ENCODE measurements at regions not wholly inside any gene's neighbourhood (a gene's known extent, or its start where the extent isn't known, plus 50 kb on each side); places are given as distances from the start of the nearest gene placed in this dataset.

DNA sequence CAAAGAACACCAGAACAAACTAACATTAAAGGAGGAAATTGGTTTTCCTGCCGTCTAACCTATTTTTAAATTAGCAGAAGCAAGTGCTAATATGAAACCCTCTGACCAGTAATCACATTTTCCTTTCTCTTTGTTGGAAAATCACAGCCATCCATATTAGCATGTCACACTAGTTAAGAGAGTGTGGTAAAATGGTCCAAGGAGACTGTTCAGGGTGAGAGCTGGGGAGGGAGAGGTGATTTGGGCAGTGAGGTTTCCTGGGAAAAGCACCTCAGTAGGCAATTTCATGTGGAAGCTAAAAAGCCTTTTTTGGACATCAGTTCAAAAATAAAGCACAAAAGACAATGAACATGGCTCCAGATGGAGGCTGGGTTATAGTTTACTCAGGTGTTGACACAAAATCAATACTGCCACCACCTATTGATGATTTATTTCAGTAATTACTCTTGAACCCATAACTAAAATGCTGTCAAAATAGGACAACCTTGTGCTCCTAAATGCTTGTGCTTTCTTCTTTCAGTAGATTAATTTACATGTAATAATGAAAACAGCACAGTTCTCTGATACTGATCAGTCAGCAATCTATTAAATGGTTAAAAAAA lies 333.2 kb downstream of the SAMD5 start:
- Mint-ChIP-seq H3K27ac (no peak overlapping the region), H3K9me3 (peaks cover 18% of the 10 kb centered on the region), H3K27me3 (ENCODE audit: low read depth) (no peaks in the 10 kb centered on the region), H3K4me1 (peaks cover 9% of the 10 kb centered on the region), H3K4me3 (no peak overlapping the region), H3K36me3 (peaks cover 7% of the 10 kb centered on the region)
- TF ChIP-seq, protein P1, sequence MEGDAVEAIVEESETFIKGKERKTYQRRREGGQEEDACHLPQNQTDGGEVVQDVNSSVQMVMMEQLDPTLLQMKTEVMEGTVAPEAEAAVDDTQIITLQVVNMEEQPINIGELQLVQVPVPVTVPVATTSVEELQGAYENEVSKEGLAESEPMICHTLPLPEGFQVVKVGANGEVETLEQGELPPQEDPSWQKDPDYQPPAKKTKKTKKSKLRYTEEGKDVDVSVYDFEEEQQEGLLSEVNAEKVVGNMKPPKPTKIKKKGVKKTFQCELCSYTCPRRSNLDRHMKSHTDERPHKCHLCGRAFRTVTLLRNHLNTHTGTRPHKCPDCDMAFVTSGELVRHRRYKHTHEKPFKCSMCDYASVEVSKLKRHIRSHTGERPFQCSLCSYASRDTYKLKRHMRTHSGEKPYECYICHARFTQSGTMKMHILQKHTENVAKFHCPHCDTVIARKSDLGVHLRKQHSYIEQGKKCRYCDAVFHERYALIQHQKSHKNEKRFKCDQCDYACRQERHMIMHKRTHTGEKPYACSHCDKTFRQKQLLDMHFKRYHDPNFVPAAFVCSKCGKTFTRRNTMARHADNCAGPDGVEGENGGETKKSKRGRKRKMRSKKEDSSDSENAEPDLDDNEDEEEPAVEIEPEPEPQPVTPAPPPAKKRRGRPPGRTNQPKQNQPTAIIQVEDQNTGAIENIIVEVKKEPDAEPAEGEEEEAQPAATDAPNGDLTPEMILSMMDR (IDR thresholded peaks at IDR 0.05; ENCODE audit: unreplicated experiment): no peak
- DNase-seq (ENCODE audit: low spot score in 2 of 2, unreplicated experiment in 2 of 2): no peak

DNA sequence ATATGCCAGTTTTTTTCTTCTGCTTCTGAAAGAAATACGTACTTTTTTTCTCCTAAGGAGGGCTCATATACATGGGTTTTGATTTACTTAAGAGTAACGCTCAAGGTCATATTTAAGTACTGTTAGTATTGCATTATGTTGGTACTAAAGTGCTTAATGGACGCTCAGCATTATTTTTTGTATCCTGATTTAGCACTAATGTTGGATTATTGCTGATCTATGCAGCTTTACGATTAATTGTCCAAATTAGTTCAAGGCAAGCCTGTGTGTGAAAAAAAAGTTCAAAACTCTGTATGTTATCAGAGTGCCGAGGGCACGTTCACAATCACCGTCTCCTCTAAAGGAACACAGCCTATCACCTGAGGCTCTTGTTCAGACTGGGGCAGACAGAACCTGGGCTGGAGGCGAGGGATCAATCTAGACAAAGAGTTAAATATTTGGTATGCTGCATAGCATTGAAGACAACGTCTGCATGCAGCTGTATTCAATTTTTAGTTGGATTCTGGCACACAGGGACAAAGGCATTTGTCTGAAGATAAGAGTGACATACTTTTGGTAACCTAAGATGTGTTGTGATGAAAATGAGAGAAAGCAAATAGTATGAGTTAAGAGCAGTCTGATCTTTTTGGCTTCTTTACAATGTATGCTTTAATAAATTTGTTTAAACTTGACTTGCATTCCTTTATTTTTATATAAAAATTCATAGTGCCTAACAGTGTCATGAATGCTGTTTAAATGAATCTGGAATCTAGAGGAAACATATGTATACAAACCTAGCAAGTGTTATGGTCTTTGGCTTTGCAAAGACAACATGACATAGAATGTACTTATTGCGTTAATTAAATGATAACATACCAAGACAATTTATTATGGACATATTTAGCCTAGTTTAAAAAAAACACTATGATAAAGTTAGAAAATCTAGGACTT lies 341.2 kb downstream of the SAMD5 start:
- Mint-ChIP-seq H3K4me1 (peaks cover 23% of the 10 kb centered on the region), H3K27me3 (ENCODE audit: low read depth) (no peaks in the 10 kb centered on the region), H3K9me3 (peaks cover 9% of the 10 kb centered on the region), H3K4me3 (no peak overlapping the region), H3K36me3 (peaks cover 4% of the 10 kb centered on the region), H3K27ac (peak overlapping the region; percentile 75)
- TF ChIP-seq, protein P1 (IDR thresholded peaks at IDR 0.05; ENCODE audit: unreplicated experiment): no peak
- no peak for DNase-seq (ENCODE audit: low spot score in 2 of 2, unreplicated experiment in 2 of 2)

DNA sequence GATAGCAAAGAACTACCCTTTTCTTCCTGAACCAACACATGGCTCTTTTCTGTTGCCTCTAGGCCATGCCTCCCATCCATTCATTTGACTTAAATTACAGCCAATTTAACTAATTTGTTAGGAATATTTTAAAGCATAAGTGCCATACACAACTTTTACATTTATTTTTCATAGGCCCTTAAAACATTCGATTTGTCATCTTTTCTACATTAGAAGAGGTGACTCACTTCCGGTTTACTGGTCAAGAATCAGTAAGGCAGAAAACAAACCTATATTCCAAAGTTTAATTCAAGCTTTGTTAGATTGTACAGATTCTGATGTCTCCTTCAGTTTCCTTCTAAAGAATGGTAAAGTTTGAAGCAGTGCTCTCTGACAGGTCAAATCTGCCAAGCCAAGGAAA lies 344.3 kb downstream of the SAMD5 start:
- Mint-ChIP-seq H3K27ac (no peak overlapping the region), H3K4me1 (peaks cover 23% of the 10 kb centered on the region), H3K36me3 (no peaks in the 10 kb centered on the region), H3K9me3 (no peaks in the 10 kb centered on the region), H3K4me3 (no peak overlapping the region), H3K27me3 (ENCODE audit: low read depth) (no peaks in the 10 kb centered on the region)
- no peak for DNase-seq (ENCODE audit: low spot score in 2 of 2, unreplicated experiment in 2 of 2)
- TF ChIP-seq, protein P1 (IDR thresholded peaks at IDR 0.05; ENCODE audit: unreplicated experiment): no peak

DNA sequence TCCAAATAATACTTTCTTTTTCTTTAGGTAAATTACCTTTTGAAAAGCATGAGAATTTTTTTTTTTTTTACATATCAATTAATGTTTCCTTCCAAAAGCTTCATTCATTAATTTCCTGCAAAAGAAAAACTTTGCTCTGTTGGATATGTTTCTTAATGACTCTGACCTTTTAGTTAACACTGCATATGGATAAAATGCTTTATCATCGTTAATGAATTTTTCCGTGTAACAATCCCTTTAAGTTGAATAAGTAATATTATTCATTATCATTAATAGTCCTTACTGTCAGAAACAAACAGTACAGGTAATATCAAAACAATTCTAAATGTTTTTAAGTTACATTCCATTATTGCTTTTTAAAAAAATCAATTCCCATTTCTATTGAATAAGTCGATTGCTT lies 345.1 kb downstream of the SAMD5 start:
- Mint-ChIP-seq H3K4me3 (no peak overlapping the region), H3K36me3 (no peaks in the 10 kb centered on the region), H3K27ac (no peak overlapping the region), H3K27me3 (ENCODE audit: low read depth) (no peaks in the 10 kb centered on the region), H3K9me3 (no peaks in the 10 kb centered on the region), H3K4me1 (peaks cover 17% of the 10 kb centered on the region)
- DNase-seq (ENCODE audit: low spot score in 2 of 2, unreplicated experiment in 2 of 2): no peak
- TF ChIP-seq, protein P1 (IDR thresholded peaks at IDR 0.05; ENCODE audit: unreplicated experiment): no peak

DNA sequence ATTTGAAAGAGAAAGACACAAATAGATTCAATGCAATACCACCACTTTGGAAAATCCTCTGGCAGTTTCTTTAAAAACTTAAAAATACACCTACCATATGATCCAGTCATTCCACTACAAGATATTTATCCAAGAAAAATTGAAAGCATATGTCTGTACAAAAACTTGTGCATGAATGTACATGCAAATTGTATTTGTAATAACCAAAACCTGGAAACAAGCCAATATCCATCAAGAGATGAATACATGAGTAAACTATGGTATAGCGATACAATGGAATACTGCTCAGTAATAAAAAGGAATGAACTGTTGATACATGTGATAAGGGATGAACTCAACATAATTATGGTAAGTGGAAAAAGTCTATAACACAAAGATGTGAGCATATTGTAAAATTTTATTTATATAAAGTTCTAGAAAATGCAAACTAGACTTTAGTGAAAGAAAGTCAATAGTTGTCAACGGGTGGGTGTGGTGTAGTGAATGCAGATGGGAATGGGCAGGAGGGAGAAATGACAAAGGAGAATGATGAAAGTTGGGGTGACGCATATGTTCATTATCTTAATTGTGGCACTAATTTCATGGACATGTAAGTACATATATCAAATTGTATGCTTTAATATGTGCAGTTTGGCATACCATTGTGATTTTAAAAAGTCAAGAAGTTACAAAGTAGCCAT lies 347.5 kb downstream of the SAMD5 start:
- TF ChIP-seq, protein P1 (IDR thresholded peaks at IDR 0.05; ENCODE audit: unreplicated experiment): no peak
- Mint-ChIP-seq H3K4me3 (no peak overlapping the region), H3K9me3 (no peaks in the 10 kb centered on the region), H3K4me1 (no peaks in the 10 kb centered on the region), H3K36me3 (no peaks in the 10 kb centered on the region), H3K27me3 (ENCODE audit: low read depth) (no peaks in the 10 kb centered on the region), H3K27ac (no peak overlapping the region)
- DNase-seq (ENCODE audit: low spot score in 2 of 2, unreplicated experiment in 2 of 2): no peak

All from mesothelial cell of epicardium (in vitro differentiated cells).